ENCODE measurements at regions not wholly inside any gene's neighbourhood (a gene's known extent, or its start where the extent isn't known, plus 50 kb on each side); places are given as distances from the start of the nearest gene placed in this dataset.
"Not testable (repeated sequence)": the region's sequence is repeated elsewhere in the genome, so short reads cannot be mapped to it uniquely, and the experiment has no call there.

- no peak for DNase-seq (ENCODE audit: low read depth)
Observed at GRCh38 chr7:46625032-46625431, 704.0 kb upstream of the IGFBP3 start.

DNA sequence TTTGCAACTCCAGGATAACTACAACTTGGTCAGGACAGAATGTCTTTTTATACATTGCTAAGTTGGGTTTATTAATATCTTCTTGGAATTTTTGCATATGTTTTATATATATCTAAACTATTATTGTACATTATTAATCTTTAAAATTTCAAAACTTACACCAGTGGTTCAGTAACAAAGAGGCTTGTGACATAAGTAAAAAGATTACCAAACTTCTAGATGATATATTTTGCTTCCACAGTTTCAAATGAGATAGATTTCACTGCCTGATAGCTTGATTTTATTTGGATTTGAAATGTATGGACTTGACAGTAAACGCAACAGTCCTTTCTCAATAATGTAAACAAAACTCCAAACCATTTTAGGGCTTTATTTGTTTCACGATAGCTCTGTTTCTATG, 701.2 kb upstream of the IGFBP3 start:
- DNase-seq (ENCODE audit: low read depth), result no peak

GRCh38 chr7:46619723-46620310, 698.7 kb upstream of the IGFBP3 start:
- DNase-seq (ENCODE audit: low read depth), result no peak

DNA sequence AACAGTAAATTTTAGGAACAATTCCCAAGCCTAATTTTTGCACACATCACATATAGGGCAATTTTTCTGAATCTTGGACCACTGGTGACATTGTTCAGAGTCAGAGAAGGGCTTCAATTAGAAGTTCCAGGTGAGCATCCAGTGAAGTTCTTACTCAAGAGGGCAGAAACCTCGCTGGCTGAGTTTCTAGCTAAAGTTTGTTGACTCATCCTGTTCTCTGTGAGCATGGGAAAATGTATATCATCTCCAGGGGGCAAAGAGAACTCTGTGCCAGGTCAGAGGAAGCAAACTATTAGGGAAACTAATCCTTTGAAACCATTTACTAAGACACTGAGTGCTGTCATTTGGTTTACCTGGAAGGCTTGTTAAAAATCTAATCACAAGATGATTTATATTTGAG, 695.6 kb upstream of the IGFBP3 start:
- DNase-seq (ENCODE audit: low read depth), result no peak

- no peak for DNase-seq (ENCODE audit: low read depth)
Observed at GRCh38 chr7:46613551-46613950, 692.5 kb upstream of the IGFBP3 start.

- no peak for DNase-seq (ENCODE audit: low read depth)
Observed at GRCh38 chr7:46613116-46613515, 692.0 kb upstream of the IGFBP3 start.

- DNase-seq (ENCODE audit: low read depth), result no peak
Observed at GRCh38 chr7:46611508-46611907, 690.4 kb upstream of the IGFBP3 start.

GRCh38 chr7:46610746-46611145, 689.7 kb upstream of the IGFBP3 start:
- no peak for DNase-seq (ENCODE audit: low read depth)

GRCh38 chr7:46607176-46607575, 686.1 kb upstream of the IGFBP3 start:
- no peak for DNase-seq (ENCODE audit: low read depth)

- DNase-seq (ENCODE audit: low read depth), result no peak
Observed at GRCh38 chr7:46606761-46607160, 685.7 kb upstream of the IGFBP3 start.

GRCh38 chr7:46604241-46604661, 683.2 kb upstream of the IGFBP3 start:
- DNase-seq (ENCODE audit: low read depth), result no peak

DNA sequence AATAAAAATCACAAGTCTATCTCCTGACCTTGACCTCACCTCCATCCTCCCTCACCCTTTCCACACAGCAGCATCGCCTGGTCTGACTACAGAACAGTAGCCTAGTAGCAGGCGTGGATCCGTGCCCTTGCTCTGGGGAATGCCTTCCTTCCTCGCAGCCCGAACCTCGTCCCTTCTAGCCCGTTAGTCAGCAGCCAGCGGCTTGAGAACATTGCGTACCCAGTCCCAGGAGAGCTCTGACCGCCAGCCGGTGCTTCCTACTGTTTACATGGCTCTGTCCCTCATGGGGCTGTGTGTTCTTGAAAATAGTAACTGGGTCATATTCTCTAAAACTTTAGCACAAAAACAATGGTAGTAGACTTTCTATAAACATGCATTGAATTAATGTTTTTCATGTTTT, 682.7 kb upstream of the IGFBP3 start:
- no peak for DNase-seq (ENCODE audit: low read depth)

GRCh38 chr7:46603296-46603752, 682.3 kb upstream of the IGFBP3 start:
- DNase-seq (ENCODE audit: low read depth), result no peak

DNA sequence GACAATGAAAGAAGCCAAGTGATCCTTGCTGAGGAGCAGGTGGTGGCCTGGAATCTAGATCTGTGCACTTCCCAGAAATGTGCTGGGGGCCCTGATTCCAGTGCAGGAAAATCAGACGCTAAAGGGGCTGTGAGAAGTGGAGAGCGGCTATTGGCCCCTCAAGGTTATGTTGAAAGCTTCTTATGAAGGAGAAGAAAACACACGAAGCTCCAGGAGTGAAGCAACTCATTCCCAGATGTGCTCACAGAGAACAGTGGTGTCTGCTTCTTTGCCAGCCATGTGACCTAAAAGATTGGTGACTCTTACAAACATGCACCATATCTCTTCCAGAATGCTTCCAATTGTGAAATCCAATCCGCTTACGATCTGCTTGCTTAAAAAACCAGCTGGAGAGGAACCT, 679.3 kb upstream of the IGFBP3 start:
- DNase-seq (ENCODE audit: low read depth), result no peak

GRCh38 chr7:46594831-46595230, 673.8 kb upstream of the IGFBP3 start:
- DNase-seq (ENCODE audit: low read depth), result not testable (repeated sequence)

GRCh38 chr7:46590918-46591905, 670.1 kb upstream of the IGFBP3 start:
- not testable (repeated sequence) for DNase-seq (ENCODE audit: low read depth)

- DNase-seq (ENCODE audit: low read depth), result no peak
Observed at GRCh38 chr7:46589286-46589685, 668.2 kb upstream of the IGFBP3 start.

DNA sequence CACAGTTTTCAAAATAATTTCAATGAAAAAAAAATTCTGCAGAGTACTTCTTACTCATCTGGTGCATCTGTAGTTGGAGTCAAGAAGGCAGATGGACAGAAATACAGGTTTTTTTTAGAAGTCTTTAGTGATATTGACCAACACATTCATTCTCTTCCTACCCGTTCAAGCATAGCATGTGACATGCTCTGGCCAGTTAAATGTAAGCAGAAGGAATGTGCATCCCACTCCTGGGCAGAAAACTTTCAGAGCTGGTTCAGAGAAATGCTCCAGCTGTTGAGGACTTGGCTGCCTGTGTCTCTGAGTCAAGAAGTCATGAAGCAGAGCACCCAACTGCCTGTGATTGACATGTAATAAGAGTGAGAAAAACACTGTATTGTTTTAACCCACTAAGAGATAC, 665.3 kb upstream of the IGFBP3 start:
- no peak for DNase-seq (ENCODE audit: low read depth)

- no peak for DNase-seq (ENCODE audit: low read depth)
Observed at GRCh38 chr7:46583656-46584055, 662.6 kb upstream of the IGFBP3 start.

- DNase-seq (ENCODE audit: low read depth), result no peak
Observed at GRCh38 chr7:46581268-46581667, 660.2 kb upstream of the IGFBP3 start.

DNA sequence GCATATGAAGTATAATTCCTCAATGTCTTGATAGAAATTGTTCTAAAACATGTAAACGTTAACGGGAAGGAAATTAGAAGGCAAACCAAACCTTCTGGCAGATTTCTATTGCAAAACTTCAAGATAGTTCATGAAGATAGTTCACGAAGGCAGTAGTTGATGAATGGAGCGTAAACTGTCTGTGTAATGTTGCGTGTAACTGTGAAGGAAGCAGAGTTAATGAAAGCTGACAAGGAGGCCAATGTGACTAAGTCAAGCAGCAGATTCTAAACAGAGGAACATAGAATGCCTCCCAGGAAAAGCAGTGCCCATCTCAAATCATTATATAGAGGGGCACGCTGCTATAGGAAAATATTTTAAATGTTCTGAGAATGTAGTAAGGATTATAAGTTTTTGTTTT, 659.7 kb upstream of the IGFBP3 start:
- no peak for DNase-seq (ENCODE audit: low read depth)

GRCh38 chr7:46577394-46577793, 656.3 kb upstream of the IGFBP3 start:
- no peak for DNase-seq (ENCODE audit: low read depth)

DNA sequence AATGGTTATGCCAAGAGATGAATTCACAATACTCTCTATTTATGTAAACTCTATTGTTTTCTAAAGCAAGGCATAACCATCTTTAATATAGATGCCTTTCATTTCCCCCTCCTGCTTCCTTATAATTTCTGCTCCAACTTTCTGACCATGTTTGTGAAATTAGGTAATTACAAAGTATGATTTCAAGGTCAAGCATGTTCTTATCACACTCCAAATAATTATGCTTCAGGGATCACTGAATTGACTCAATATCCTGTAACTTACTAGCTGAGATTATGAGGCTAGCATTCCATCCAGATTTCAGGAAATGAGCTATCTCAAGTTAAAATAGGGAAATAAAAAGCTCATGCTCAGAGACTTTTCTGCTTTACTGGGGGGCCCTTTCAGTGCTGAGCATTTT, 655.9 kb upstream of the IGFBP3 start:
- no peak for DNase-seq (ENCODE audit: low read depth)
